Urinary bladder (tissue), 3 donors: ENCODE measurements at regions not wholly inside any gene's neighbourhood (a gene's known extent, or its start where the extent isn't known, plus 50 kb on each side); places are given as distances from the start of the nearest gene placed in this dataset.

ENCODE experiments used
- DNase-seq: peaks from one replicate; pipeline ENCODE4 v3.0.0-alpha.2; 2015; ENCODE audit errors: extremely low spot score
- H3K27ac ChIP-seq: one replicate; pipeline ENCODE4 v1.5.1; 2013; ENCODE audit warnings: low read depth, mild to moderate bottlenecking, moderate library complexity
- H3K36me3 ChIP-seq: one replicate; pipeline ENCODE4 v1.6.1; 2013; ENCODE audit warnings: mild to moderate bottlenecking, moderate library complexity; ENCODE audit not compliant: insufficient read depth
- H3K4me1 ChIP-seq: one replicate; pipeline ENCODE4 v1.6.1; 2013; ENCODE audit warnings: mild to moderate bottlenecking, moderate library complexity; ENCODE audit not compliant: insufficient read depth
- H3K4me3 ChIP-seq: one replicate; pipeline ENCODE4 v1.5.1; 2013; ENCODE audit warnings: low read depth, low read length
- WGBS: extraction: QIAGEN DNeasy Blood & Tissue Kit; methylation state at CpG from one replicate; pipeline ENCODE4 v1.1.7; 2013; 5-methylcytosine and 5-hydroxymethylcytosine counted together
- donor health status: healthy with polysubstance abuse.
- donor health status: healthy.

DNA sequence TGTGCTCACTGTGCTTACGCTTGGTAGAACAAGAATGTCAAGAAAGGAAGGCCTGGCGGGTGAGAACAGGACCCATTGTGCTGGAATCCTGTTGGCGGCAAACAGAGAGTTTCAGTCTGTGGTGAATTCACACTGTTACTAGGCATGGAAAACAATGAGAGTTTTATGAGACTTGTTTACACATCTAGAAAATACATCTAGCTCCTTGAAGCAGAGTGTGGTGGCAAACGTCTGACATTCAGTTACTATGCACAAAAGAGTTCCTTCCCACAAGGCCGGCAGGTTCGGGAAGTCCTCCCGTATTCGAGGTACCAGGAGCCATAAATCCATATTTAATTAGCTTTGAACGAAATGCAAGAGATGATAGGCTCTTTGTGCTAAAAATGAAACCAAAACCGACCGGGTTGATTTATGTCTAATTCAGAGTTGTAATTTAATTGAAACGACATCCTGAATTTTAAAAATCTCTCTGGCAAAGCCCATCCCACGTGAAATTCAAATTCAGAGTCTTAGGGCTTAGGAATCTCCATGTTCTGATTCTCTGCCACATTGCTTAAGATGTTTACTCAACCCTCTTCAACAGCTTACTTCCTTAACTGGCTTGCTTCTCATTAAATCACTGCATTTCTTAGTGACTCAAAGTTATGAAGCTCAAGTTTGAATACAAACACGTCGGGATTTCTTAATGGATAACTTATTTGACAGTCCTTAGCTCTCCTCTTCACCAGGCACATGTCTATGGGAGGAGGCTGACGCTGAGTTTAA is 299.9 kb upstream of the PITRM1 start:
- Histone ChIP-seq H3K36me3 (no peaks in the 10 kb centered on the region), H3K4me1 (no peaks in the 10 kb centered on the region), H3K4me3 (peak overlapping the region; percentile 25), H3K27ac (peak overlapping the region; percentile 63)
- no peak for DNase-seq
- 17% methylated on average over 16 of the region's 16 CpGs for WGBS

GRCh38 chr10:3471927-3472286 is 299.3 kb upstream of the PITRM1 start:
- WGBS = 75% methylated on average over 8 of the region's 8 CpGs
- no peak overlapping the region for H3K4me3 ChIP-seq
- no peaks in the 10 kb centered on the region for H3K36me3 ChIP-seq
- H3K27ac ChIP-seq = no peak overlapping the region
- H3K4me1 ChIP-seq = no peaks in the 10 kb centered on the region
- no peak for DNase-seq

GRCh38 chr10:3471472-3471871 is 298.9 kb upstream of the PITRM1 start:
- H3K4me3 ChIP-seq = no peak overlapping the region
- 74% methylated on average over 10 of the region's 10 CpGs for WGBS

GRCh38 chr10:3470191-3470590 is 297.6 kb upstream of the PITRM1 start:
- Histone ChIP-seq H3K36me3 (no peaks in the 10 kb centered on the region), H3K4me3 (no peak overlapping the region), H3K27ac (no peak overlapping the region), H3K4me1 (no peaks in the 10 kb centered on the region)
- DNase-seq = no peak
- WGBS = 91% methylated on average over 11 of the region's 11 CpGs

More at GRCh38 chr10:3471472-3471871, 298.9 kb upstream of the PITRM1 start:
- Histone ChIP-seq H3K4me1 (no peaks in the 10 kb centered on the region), H3K36me3 (no peaks in the 10 kb centered on the region), H3K27ac (no peak overlapping the region)
- no peak for DNase-seq

- no peaks in the 10 kb centered on the region for H3K4me1 ChIP-seq
- H3K27ac ChIP-seq = peak overlapping the region; percentile 82
- WGBS = 55% methylated on average over 2 of the region's 2 CpGs
- H3K36me3 ChIP-seq = no peaks in the 10 kb centered on the region
- no peak for DNase-seq
- no peak overlapping the region for H3K4me3 ChIP-seq
These were observed 297.0 kb upstream of the PITRM1 start for GRCh38 chr10:3469639-3470020.

GRCh38 chr10:3468919-3469638 is 296.5 kb upstream of the PITRM1 start:
- no peaks in the 10 kb centered on the region for H3K4me1 ChIP-seq
- WGBS = 13% methylated on average over 12 of the region's 12 CpGs
- DNase-seq = peak; percentile 76
- H3K27ac ChIP-seq = peak overlapping the region; percentile 82
- H3K36me3 ChIP-seq = no peaks in the 10 kb centered on the region
- no peak overlapping the region for H3K4me3 ChIP-seq

DNA sequence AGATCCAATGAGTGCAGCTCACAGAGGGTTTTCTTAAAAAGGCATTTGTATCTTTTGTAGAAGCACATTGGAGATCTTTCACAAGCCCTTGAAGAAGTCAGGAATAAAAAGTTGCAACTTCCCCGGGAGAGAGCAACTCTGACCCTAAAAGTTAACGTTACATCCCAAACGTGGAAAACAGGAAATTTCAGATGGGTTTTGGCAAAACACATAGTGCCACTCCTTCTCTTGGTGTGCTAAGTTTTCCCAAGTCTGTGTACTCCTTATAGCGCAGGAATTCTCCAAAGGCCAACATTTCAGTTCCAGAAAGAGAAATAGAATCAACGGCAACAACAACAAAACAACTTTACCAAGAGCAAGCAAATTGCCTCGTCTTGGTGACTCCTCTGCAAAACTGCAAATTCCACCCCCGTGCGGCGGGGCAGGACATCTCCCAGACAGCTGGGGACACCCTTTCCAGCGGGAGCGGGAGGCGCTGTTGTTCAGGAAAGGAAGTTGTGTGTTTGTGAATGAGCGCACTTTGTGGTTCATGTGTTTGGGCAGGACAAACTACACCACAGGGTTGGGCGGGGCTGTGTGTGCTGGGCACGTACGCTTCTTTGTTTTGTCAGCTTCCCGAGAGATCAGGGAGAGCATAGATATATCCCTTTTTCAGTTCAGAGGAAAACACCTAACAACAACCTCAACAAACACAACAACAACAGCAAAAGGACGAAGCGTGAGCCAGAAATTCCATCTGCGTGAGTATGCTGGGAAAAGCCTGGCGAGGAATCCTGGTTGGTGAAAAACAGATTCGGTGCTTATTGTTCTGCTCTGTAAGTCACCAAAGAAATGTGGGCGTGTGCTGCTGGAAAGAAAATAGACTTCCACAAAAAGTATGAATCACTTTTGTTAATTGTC is 294.7 kb upstream of the PITRM1 start:
- no peaks in the 10 kb centered on the region for H3K36me3 ChIP-seq
- DNase-seq = no peak
- peak overlapping the region; percentile 12 for H3K27ac ChIP-seq
- no peaks in the 10 kb centered on the region for H3K4me1 ChIP-seq
- H3K4me3 ChIP-seq = no peak overlapping the region
- WGBS = 43% methylated on average over 23 of the region's 23 CpGs

DNA sequence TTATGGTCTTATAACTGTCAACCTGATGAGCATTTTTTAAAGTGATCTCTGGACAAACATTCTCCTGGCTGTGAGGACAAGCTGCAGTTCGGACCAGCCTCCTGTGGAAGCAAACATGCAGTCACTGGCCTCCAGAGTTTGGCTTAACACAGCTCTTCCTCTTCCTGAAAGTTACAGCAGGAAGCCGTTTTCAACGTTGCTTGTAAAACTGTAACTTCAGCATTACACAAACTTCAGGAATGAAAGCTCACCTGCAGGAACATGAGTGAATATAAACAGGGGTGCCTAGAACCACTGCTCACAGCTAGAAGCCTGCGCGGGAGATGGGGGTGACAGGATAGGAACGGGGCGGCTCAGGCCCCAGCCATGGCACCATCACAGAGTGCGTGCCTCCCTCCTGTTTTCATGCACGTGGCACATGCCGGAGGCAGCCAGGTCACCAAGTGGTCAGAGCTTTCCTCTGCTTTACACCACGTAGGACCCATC is 292.9 kb upstream of the PITRM1 start:
- no peaks in the 10 kb centered on the region for H3K36me3 ChIP-seq
- H3K27ac ChIP-seq = peak overlapping the region; percentile 65
- no peak overlapping the region for H3K4me3 ChIP-seq
- DNase-seq = no peak
- no peaks in the 10 kb centered on the region for H3K4me1 ChIP-seq
- WGBS = 54% methylated on average over 11 of the region's 11 CpGs

- no peak overlapping the region for H3K4me3 ChIP-seq
- H3K27ac ChIP-seq = peak overlapping the region; percentile 61
- H3K4me1 ChIP-seq = no peaks in the 10 kb centered on the region
- no peak for DNase-seq
- H3K36me3 ChIP-seq = no peaks in the 10 kb centered on the region
- WGBS = 64% methylated on average over 9 of the region's 9 CpGs
These were observed 292.3 kb upstream of the PITRM1 start for GRCh38 chr10:3464760-3465405.

- H3K4me3 ChIP-seq = no peak overlapping the region
- no peak overlapping the region for H3K27ac ChIP-seq
- WGBS = 80% methylated on average over 6 of the region's 6 CpGs
These were observed 288.0 kb upstream of the PITRM1 start for GRCh38 chr10:3460420-3461128.

GRCh38 chr10:3455385-3456334 is 283.1 kb upstream of the PITRM1 start:
- 87% methylated on average over 13 of the region's 13 CpGs for WGBS

More at GRCh38 chr10:3460420-3461128, 288.0 kb upstream of the PITRM1 start:
- no peaks in the 10 kb centered on the region for H3K36me3 ChIP-seq
- DNase-seq = no peak
- H3K4me1 ChIP-seq = no peaks in the 10 kb centered on the region

More at GRCh38 chr10:3455385-3456334, 283.1 kb upstream of the PITRM1 start:
- Histone ChIP-seq H3K36me3 (no peaks in the 10 kb centered on the region), H3K4me1 (no peaks in the 10 kb centered on the region), H3K4me3 (no peak overlapping the region), H3K27ac (no peak overlapping the region)
- no peak for DNase-seq
